HG02610 (cell line): ENCODE measurements at regions not wholly inside any gene's neighbourhood (a gene's known extent, or its start where the extent isn't known, plus 50 kb on each side); places are given as distances from the start of the nearest gene placed in this dataset.
"Not testable (repeated sequence)": the region's sequence is repeated elsewhere in the genome, so short reads cannot be mapped to it uniquely, and the experiment has no call there.

Experiments used
- ATAC-seq: cut with Tn5 transposase; IDR thresholded peaks from one replicate; pipeline ENCODE4 v1.9.1; 2021; ENCODE audit warnings: mild to moderate bottlenecking, moderate library complexity; ENCODE audit not compliant: unreplicated experiment

- ATAC-seq = no peak
Observed at GRCh38 chr16:88329726-88330700, 52.7 kb upstream of the ZNF469 start.

- ATAC-seq = no peak
Observed at GRCh38 chr16:88330971-88331890, 51.5 kb upstream of the ZNF469 start.

GRCh38 chr16:88331989-88332920 is 50.5 kb upstream of the ZNF469 start:
- ATAC-seq = no peak

- not testable (repeated sequence) for ATAC-seq
Observed at GRCh38 chr16:88332921-88333825, 49.6 kb upstream of the ZNF469 start.
